ENCODE measurements at regions not wholly inside any gene's neighbourhood (a gene's known extent, or its start where the extent isn't known, plus 50 kb on each side); places are given as distances from the start of the nearest gene placed in this dataset.

DNA sequence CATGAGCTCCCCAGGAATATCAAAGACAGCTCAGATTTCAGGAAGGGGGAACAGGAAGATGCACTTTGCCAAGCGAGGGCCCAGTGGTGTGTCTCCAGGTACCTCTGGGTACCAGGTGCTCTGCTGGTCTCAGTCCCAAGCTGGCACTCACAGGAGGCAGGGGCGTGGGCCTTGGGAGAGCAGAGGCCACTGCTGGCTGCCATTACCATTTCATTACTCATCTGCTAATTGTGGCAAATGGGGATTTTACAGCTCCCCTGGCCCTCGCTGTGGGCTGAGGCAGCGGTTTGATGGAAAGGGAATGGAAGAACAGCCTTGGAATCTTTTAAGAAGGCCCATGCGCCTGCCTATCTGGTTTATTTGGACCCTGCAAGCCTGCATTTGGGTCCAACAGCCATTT lies 192.0 kb upstream of the NAV2 start:
- TF ChIP-seq, protein P1, sequence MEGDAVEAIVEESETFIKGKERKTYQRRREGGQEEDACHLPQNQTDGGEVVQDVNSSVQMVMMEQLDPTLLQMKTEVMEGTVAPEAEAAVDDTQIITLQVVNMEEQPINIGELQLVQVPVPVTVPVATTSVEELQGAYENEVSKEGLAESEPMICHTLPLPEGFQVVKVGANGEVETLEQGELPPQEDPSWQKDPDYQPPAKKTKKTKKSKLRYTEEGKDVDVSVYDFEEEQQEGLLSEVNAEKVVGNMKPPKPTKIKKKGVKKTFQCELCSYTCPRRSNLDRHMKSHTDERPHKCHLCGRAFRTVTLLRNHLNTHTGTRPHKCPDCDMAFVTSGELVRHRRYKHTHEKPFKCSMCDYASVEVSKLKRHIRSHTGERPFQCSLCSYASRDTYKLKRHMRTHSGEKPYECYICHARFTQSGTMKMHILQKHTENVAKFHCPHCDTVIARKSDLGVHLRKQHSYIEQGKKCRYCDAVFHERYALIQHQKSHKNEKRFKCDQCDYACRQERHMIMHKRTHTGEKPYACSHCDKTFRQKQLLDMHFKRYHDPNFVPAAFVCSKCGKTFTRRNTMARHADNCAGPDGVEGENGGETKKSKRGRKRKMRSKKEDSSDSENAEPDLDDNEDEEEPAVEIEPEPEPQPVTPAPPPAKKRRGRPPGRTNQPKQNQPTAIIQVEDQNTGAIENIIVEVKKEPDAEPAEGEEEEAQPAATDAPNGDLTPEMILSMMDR (IDR thresholded peaks at IDR 0.05; ENCODE audit: insufficient read depth, low read depth, low read length) = no peak
- no peak for TF ChIP-seq EZH2 (IDR thresholded peaks at IDR 0.05; ENCODE audit: insufficient read depth, low read length)
